Bronchial epithelial cell (primary cell): ENCODE measurements at regions not wholly inside any gene's neighbourhood (a gene's known extent, or its start where the extent isn't known, plus 50 kb on each side); places are given as distances from the start of the nearest gene placed in this dataset.

Experiments
- DNase-seq: peaks from one replicate; pipeline ENCODE4 v3.0.0-alpha.2; 2010; ENCODE audit warnings: low read depth
- FAIRE-seq: peaks from 2 replicates; lab custom pipeline; 2011; peaks lifted over from hg19 to GRCh38; lab: Jason Lieb, UNC
- H3K27me3 ChIP-seq: 2 replicates; pipeline ENCODE4 v1.5.1; 2011; ENCODE audit warnings: low read length; ENCODE audit not compliant: control insufficient read depth, insufficient read depth
- H3K36me3 ChIP-seq: 2 replicates; pipeline ENCODE4 v1.5.1; 2011; ENCODE audit warnings: low read length; ENCODE audit not compliant: control insufficient read depth, insufficient read depth
- H3K4me3 ChIP-seq: 2 replicates; pipeline ENCODE4 v1.5.1; 2011; ENCODE audit warnings: mild to moderate bottlenecking, low read depth, low read length, control low read depth
- CTCF ChIP-seq: IDR thresholded peaks from 2 replicates; pipeline ENCODE4 v1.5.1; 2011; ENCODE audit warnings: mild to moderate bottlenecking, moderate library complexity, low read length, control low read depth, inconsistent platforms; ENCODE audit not compliant: insufficient read depth, severe bottlenecking

DNA sequence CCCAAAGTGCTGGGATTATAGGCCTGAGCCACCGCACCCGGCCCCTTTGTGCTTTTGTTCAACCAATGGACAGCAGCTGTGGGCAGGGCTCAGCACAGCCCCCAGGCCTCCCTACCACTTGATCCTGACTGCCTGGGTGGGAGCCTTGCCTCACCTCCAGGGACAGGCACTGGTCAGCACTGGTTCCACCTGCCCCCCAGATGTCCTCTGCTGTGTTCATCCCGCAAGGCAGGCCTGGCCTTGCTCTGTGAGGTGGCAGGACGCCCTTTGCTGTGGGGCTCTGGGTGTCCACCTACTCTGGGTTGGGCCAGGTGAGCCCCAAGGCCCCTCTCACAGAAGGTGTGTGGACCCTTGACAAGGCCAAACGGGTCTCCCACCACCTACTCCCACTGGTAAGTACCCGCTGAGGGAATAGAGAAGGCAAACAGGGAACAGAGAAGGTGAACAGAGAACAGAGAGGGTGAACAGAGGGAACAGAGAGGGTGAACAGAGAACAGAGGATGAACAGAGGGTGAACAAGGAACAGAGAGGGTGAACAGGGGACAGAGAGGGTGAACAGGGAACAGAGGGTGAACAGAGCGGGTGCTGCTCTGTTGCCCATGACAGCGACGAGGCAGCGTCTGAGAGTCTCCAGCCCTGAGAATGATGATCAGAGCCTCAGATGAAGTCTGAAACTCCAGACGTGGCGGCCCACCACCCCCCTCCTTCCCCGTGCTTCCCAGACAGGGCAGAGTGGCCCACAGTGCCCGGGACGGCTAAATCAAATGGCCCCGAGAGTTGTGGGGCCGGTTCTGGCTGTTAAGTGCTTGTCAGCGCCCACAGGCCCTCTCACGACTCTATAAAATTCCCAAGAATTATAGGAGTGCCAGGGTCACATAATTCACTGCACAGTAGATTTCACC is 55.0 kb upstream of the NKX1-1 start:
- no peak overlapping the region for H3K4me3 ChIP-seq
- no peak for TF ChIP-seq CTCF
- H3K36me3 ChIP-seq: no peaks in the 10 kb centered on the region
- DNase-seq (no peak), FAIRE-seq (no peak)
- peaks cover 7% of the 10 kb centered on the region for H3K27me3 ChIP-seq

DNA sequence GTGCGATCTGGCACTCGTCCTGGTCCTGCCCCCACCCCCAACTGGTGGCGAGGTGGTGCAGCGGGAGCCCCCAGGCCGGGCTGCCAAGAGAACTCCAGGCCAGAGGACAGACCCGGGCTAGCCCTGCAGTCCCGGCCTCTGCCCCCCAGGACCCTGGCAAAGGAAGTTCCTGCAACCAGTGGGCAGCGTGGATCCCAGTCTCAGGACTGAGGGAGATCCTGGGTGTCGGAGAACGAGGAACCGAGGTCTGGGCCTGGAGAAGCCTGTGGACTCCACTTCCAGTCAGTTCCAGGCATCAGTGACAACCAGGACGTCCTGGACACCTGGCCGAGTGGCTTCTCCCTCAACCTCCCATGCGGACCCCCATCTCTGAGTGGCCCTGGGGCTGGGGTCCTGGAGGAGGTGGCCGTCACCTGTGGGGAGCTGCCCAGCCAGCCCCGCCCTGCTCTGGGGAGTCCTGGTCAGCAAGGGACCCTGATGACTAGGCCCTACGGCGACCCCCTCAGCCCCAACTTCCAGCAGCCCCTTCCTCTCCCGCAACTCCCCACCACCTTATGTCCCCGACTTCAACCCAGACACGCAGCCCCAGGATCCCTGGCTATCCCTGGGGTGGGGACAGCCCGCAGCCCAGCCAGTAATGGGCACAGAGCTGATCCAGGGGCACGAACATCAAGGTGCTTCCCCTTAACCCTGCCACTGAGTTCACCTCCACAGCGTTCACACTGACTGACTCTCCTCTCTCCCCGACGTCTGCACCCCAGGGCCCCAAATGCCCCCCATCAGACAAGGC is 53.7 kb upstream of the NKX1-1 start:
- Histone ChIP-seq H3K27me3 (peaks cover 7% of the 10 kb centered on the region), H3K36me3 (no peaks in the 10 kb centered on the region), H3K4me3 (no peak overlapping the region)
- DNase-seq: no peak
- FAIRE-seq: no peak
- no peak for TF ChIP-seq CTCF

- no peak for TF ChIP-seq CTCF
- no peak for FAIRE-seq
- DNase-seq: no peak
- H3K36me3 ChIP-seq: no peaks in the 10 kb centered on the region
- H3K27me3 ChIP-seq: peaks cover 7% of the 10 kb centered on the region
- H3K4me3 ChIP-seq: no peak overlapping the region
Observed at GRCh38 chr4:1459081-1459721, 53.0 kb upstream of the NKX1-1 start.

- no peak for FAIRE-seq
- Histone ChIP-seq H3K27me3 (peaks cover 7% of the 10 kb centered on the region), H3K36me3 (no peaks in the 10 kb centered on the region), H3K4me3 (no peak overlapping the region)
- DNase-seq: no peak
- TF ChIP-seq CTCF: no peak
Observed at GRCh38 chr4:1458581-1458980, 52.3 kb upstream of the NKX1-1 start.
